ENCODE measurements at regions not wholly inside any gene's neighbourhood (a gene's known extent, or its start where the extent isn't known, plus 50 kb on each side); places are given as distances from the start of the nearest gene placed in this dataset.

GRCh38 chr12:77746096-77746495 is 84.6 kb upstream of the NAV3 start (continued):
- no peak for TF ChIP-seq ARID3A (IDR thresholded peaks at IDR 0.05; ENCODE audit: borderline replicate concordance, low read depth, low read length)
- TF ChIP-seq STAT5B (CRISPR knock-in tag; IDR thresholded peaks at IDR 0.05), result no peak

- Histone ChIP-seq H2AFZ (ENCODE audit: low read depth, low read length) (no peak overlapping the region), H3K4me2 (ENCODE audit: insufficient read depth, low read length) (no peak overlapping the region), H3K4me1 (replicated peaks in 1 of 2; ENCODE audit: control insufficient read depth in 2 of 2, insufficient read depth in 2 of 2, low read length in 2 of 2) (no peaks in the 10 kb centered on the region), H4K20me1 (replicated peaks; ENCODE audit: control insufficient read depth, insufficient read depth, low read length) (no peaks in the 10 kb centered on the region), H3K4me3 (no peak overlapping the region), H3K9ac (ENCODE audit: insufficient read depth in 1 of 2, low read depth in 2 of 2, low read length in 2 of 2) (no peak overlapping the region), H3K27ac (ENCODE audit: extremely low read depth, low read depth, low read length) (no peak overlapping the region), H3K79me2 (ENCODE audit: control insufficient read depth, insufficient read depth, low read length) (no peaks in the 10 kb centered on the region), H3K36me3 (ENCODE audit: control insufficient read depth, insufficient read depth, low read length) (no peaks in the 10 kb centered on the region), H3K27me3 (ENCODE audit: control insufficient read depth in 2 of 2, insufficient read depth in 2 of 2, low read length in 2 of 2) (no peaks in the 10 kb centered on the region), H3K9me3 (replicated peaks; ENCODE audit: control insufficient read depth, insufficient read depth, low read depth, low read length) (no peaks in the 10 kb centered on the region; the same call in 1 of the 2 replicates), H3K9me1 (ENCODE audit: control insufficient read depth, insufficient read depth, low read length) (no peaks in the 10 kb centered on the region)
- DNase-seq (ENCODE audit: extremely low read depth in 1 of 4, low spot score in 3 of 4) (no peak), FAIRE-seq (no peak), ATAC-seq (no peak)
- ChIA-PET POLR2A (no interaction called here), CTCF (ENCODE audit: low intra/inter-chr PET ratio) (no interaction called here)
- intact Hi-C loops (cut with micrococcal nuclease), result no loop called here
- BruUV-seq (replicated peaks), result no TSS peak
- in situ Hi-C loops (cut with MboI), result no loop called here
- 0% methylated on average over 1 of the region's 1 CpG for WGBS (ENCODE audit: insufficient coverage, low coverage, missing lambda C conversion rate)
- TF ChIP-seq ZNF146 (CRISPR knock-in tag; IDR thresholded peaks at IDR 0.05; ENCODE audit: unreplicated experiment) (no peak), FOSL1 (tag; conservative IDR thresholded peaks at IDR 0.05) (no peak), ZFP91 (CRISPR knock-in tag; IDR thresholded peaks at IDR 0.05) (no peak), DACH1 (IDR thresholded peaks at IDR 0.05; ENCODE audit: partially characterized antibody) (no peak), STAT5B (CRISPR knock-in tag; IDR thresholded peaks at IDR 0.05) (no peak), BRCA1 (IDR thresholded peaks at IDR 0.05) (no peak), BRCA1 (CRISPR knock-in tag; IDR thresholded peaks at IDR 0.05) (no peak), HDAC6 (IDR thresholded peaks at IDR 0.05; ENCODE audit: low read depth, low read length) (no peak), ZNF668 (CRISPR knock-in tag; IDR thresholded peaks at IDR 0.05) (no peak), GTF3C2 (IDR thresholded peaks at IDR 0.05; ENCODE audit: borderline replicate concordance, extremely low read depth, insufficient read length) (no peak), CREM (IDR thresholded peaks at IDR 0.05; ENCODE audit: low read depth) (no peak), RFX5 (IDR thresholded peaks at IDR 0.05; ENCODE audit: low read depth, low read length) (no peak), LCOR (CRISPR knock-in tag; IDR thresholded peaks at IDR 0.05) (no peak), RBBP5 (IDR thresholded peaks at IDR 0.05; ENCODE audit: borderline replicate concordance, insufficient read depth, low read length, poor library complexity, severe bottlenecking) (no peak), NCOA4 (IDR thresholded peaks at IDR 0.05; ENCODE audit: partially characterized antibody) (no peak), BHLHE40 (IDR thresholded peaks at IDR 0.05; ENCODE audit: low read length) (no peak)
Measured at GRCh38 chr12:77745624-77746023, 85.1 kb upstream of the NAV3 start.
